Right kidney (tissue), 1 donor: ENCODE measurements at regions not wholly inside any gene's neighbourhood (a gene's known extent, or its start where the extent isn't known, plus 50 kb on each side); places are given as distances from the start of the nearest gene placed in this dataset.
"Not testable (repeated sequence)": the region's sequence is repeated elsewhere in the genome, so short reads cannot be mapped to it uniquely, and the experiment has no call there.

Source experiments
- DNase-seq: peaks from one replicate; pipeline ENCODE4 v3.0.0-alpha.2; 2016

DNA sequence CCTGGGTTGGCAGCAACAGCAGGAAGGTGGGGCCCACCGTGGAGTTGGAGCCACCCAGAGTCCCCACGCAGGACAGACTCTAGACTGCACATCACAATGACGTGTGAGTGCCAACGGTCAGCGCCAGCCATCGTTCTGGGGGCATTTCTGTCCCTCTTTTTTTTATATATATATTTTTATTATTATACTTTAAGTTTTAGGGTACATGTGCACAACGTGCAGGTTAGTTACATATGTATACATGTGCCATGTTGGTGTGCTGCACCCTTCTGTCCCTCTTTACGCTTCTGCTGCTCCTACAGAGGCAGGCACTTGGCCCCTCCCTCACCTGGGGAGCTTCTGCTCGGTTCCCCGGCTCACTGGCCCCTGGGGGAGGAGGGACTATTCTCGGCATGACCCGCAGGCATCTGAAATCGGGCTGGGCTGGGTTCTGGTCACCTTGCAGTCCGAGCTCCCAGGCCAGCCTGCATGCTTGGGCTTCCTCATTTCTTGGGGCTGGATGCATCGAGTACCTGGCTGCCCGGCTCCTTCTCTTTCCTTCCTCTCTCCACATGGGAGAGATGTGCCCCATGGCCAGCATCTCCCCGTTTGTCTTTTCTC, 787.4 kb downstream of the TBC1D22A start:
- no peak for DNase-seq

DNA sequence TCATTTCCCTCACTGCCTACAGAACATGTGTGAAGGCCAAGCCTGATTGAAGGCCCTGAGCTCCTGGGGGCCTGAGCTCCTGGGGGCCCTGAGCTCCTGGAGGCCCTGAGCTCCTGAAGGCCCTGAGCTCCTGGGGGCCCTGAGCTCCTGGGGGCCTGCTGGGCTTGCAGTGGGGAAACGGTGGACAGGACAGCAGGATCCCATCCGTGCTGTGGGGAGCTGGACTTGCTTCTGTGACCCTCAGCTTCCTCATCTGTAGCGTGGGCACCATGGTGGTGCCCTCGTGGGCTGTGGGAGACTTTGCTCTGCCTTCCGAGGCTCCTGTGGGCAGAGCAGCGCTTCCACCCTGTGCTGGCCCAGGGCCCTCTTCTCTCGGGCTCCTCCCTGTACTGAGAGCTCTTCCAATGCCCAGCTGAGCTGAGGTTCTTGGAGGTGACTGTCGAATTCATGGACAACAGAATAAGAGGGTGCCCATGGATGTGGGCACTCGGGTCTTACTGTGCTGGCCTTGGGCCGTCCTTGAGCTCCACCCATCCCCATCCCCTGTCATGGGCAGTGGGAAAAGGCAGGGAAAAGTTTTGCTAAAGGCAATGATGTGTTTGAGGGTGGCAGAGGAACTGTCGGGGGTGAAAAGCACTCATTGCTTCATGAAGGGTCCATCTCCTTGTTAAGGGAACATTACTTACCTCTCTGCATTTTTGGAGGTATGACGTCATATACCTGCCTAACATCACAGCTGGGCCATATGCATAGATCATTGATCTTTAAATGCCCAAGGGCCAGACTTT, 786.7 kb downstream of the TBC1D22A start:
- DNase-seq = no peak

DNA sequence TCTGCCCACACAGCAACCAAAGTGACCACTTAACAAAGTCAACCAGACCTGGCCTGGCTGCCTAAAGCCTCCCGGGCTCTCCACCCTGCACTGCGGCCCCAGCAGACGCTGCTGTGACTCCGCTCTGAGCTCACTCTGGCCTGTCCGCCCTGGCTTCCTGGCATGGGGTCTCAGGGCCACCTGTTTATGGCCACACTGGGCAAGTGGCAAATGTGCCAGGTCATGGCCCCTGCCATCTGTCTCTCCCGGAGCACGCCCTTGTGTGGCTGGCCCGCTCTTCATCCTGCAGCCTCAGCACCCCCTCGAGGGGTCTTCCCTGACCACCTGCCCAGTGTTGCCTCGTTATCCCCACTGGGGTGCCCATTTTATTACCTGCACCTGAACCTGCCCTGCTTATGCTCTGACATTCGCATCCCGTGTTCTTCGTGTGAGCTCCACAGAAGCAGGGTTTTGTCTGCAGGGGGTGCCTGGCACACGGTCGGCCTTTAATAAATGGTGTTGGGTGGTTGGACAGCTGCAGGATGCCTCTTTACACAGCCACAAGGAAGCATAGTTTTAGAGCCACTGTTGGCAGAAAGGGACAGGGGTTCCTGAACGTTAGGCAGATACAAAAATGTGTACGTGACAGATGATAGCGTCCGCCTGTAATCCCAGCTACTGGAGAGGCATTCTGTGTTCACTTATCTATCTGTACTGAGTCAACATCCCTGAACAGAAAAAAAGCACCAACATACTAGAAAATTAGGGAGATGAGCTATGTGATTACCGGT, 785.6 kb downstream of the TBC1D22A start:
- DNase-seq = no peak

- no peak for DNase-seq
These were observed 784.8 kb downstream of the TBC1D22A start for GRCh38 chr22:47547239-47547661.

- no peak for DNase-seq
These were observed 782.2 kb downstream of the TBC1D22A start for GRCh38 chr22:47544696-47545095.

- DNase-seq = no peak
These were observed 781.0 kb downstream of the TBC1D22A start for GRCh38 chr22:47543447-47543846.

DNA sequence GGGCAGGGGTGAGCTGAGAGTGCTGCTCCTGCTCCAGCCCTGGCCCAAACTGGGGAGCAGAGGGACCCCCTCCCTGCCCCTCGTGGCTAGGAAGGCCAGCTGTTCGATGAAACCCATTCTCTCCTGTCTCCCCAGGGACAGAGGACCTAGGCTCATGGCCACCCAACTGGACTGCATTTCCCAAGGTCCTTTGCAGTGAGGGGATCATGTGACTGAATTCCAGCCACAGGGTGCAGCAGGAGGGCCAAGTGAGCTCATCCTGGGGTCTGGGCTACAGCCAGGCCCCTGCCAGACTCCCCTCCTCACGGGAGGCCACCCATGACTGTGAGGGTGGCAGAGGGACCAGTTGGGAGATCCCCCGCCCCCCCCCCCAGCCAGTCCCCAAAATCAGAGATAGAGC, 777.6 kb downstream of the TBC1D22A start:
- no peak for DNase-seq

- DNase-seq = no peak
These were observed 776.9 kb downstream of the TBC1D22A start for GRCh38 chr22:47539374-47539773.

- no peak for DNase-seq
These were observed 773.2 kb downstream of the TBC1D22A start for GRCh38 chr22:47535681-47536080.

DNA sequence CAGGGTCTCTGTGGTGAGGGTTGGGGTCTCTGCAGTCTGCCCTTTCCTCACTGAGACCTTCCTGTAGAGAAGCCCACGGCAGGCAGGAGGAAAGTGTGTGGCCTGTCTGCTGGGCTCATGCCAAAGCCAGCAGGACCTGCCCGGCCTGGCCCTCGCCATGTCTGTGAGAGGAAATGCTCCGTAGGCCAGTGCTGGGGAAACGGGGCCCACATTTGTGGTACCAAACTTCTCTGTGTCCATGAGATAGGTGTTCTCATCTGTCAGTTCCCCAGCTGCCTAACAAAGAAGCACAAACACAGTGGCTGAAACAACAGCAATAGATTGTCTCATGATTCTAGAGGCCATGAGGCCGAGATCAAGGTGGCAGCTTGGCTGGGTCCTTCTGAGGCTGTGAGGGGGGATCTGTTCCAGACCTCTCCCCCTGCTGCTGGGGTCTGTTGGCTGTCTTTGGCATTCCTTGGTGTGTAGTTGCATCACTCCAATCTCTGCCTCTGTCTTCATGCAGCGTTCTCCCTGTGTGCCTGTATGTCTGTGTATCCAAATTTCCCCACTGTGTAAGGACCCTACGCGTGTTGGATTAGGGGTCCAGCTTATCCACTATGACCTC, 772.5 kb downstream of the TBC1D22A start:
- peak; percentile 32 for DNase-seq

DNA sequence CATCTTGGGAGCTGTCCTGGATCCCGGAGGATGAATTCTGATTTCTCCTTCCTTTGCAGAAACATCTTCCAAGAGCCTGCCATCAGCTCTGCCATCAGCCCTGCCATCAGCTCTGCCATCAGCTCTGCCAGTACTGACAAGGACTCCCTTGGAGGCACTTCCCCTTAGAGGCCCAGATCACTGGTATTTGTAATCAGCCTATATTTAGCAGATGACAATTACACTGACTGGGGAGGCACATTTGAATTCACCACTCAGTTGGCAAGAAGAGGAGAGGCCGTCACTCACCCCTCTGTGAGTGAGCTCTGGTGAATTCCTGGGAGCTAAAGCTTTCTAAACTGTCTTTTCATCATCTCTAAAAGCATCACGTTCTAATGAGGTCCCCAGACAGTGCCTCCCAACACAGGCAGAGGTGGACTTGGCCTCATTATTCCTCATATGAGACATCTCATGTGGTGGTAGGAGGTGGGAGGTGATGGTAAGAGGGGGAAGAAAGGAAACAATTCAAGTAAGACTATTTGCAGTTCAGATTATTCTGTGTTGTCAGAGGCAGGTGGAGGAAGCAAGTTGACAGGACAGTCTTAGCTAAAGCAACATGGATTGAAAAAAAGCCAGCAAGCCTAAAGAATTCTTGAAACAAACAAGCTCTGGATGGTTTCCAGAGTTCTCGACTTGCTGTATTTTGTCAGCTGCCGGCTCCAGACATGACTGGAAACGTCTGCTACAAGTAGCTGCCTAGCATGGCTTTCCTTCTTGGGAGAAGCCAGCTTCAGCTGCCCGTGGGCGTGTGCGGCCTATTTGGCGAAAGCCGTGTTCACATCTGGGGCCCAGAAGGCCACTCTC, 771.7 kb downstream of the TBC1D22A start:
- no peak for DNase-seq

DNA sequence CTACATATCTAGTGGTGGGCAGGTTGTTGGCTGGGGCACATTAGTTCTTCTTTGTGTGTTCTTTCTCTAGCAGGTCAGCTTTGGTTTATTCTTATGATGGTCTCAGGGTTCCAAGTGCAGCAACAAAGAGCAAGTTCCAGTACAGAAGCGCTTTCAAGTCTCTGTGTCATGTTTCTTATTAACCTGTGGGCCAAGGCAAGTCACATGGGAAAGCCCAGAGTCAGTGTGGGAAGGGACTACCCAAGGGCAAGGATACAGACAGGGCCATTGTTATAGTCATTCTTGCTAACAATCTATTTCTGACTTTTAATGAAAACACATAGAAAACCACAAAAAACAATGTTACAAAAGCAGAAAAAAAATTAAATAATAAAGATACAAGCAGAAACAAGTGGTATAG, 754.6 kb downstream of the TBC1D22A start:
- DNase-seq = no peak

DNA sequence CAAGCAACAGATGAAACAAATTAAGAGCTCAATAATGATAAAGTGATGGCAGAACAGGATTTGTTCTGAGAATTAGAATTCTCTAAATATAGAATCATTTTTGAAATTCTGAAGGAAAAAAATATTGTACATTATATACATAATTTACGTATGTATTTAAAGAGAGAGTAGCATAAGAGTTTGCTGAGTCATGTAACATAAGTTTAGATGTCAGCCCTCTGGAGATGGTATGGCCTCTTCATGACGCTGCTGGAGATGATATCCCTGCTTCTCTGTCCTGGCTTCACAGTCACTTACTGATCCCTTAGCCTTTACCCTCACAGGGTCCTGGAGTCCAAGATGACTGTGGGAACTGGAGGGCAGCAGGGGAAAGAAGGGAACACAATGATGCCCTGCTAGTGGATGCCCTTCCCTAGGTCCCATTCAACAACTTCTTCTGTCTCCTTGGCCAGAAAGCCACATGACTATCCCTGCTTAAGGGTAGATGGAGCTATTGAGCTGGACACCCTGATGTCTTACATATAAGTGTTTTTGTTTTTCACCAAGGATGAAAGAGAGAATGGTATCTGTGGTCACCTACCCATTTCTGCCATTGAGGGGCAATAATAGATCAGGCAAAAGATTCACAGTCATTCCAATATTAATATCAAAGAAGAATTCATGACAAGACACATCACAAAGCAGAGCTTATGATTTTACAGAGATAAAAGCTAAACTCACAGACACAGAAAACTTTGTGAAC, 753.1 kb downstream of the TBC1D22A start:
- no peak for DNase-seq

DNA sequence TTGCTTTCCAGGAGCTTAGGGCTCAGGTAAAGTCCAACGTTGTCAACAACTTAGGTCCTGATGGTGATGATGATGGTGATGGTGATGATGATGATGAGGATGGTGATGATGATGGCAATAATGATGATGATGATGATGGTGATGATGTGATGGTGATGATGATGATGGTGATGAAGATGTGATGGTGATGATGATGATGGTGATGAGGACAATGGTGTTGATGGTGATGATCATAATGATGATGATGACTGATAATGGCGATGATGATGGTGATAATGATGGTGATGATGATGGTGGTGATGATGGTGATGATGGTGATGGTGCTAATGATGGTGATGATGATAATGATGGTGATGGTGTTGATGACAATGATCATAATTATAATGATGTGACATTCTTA, 750.2 kb downstream of the TBC1D22A start:
- no peak for DNase-seq

DNA sequence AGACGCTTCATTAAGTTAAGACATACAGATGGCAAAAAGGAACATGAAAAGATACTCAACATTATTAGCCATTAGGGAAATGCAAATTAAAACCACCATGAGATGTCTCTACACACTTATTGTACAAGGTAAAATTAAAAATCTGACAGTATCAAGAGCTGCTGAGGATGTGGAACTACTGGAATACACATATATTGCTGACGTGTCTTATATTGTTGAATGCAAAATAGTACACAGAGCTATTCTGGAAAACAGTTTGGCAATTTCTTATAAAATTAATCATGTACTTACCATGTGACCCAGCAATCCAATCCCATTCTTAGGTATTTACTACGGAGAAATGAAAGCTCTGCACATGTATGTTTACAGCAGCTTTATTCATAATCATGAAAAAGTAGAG, 742.5 kb downstream of the TBC1D22A start:
- no peak for DNase-seq

DNA sequence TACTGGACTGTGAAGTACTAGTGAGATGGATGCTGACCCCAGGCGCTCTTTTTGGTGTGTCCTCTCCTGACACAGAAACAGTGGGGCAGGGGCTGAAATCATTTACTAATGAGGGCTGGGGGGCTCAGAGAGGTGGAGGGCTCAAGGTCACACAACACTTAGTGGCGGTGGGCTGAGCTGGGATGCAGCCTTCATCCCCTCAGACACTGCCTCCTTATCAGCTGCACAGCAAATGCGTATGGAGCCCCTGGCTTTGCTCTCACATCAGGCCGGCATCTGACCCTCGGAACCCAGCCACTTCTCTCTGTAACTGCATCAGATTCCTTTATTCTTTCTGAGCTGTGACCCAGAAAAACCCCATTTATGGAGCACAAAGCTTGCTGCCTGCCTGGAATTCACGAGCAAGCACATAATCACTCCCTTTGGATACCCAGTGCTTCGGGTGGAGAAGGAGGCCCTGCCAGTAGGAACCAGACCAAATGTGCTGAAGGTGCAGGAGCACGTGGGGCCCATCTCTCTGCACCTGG, 736.6 kb downstream of the TBC1D22A start:
- DNase-seq = no peak

DNA sequence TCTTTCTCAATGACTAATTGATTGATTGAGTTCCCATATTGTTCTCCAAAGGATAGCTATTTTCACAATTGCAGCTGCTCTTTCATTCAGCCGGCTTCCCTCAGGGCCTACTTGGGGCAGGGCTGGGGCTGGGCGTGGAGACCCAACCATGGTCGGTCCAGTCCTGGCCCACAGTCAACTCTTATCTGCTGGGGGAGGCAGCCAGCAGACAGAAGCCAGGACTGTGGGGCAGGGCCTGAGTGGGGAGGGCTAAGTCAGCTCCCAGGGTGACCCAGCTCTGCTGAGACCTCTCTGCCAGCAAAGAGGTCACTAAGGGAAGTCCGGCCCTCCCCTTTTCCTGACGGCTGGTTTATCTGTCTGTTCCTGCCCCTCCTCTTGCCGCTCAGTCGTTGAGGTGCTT, 735.2 kb downstream of the TBC1D22A start:
- DNase-seq = no peak

GRCh38 chr22:47495110-47495509, 732.7 kb downstream of the TBC1D22A start:
- DNase-seq = no peak

GRCh38 chr22:47488131-47488530, 725.7 kb downstream of the TBC1D22A start:
- DNase-seq = not testable (repeated sequence)

DNA sequence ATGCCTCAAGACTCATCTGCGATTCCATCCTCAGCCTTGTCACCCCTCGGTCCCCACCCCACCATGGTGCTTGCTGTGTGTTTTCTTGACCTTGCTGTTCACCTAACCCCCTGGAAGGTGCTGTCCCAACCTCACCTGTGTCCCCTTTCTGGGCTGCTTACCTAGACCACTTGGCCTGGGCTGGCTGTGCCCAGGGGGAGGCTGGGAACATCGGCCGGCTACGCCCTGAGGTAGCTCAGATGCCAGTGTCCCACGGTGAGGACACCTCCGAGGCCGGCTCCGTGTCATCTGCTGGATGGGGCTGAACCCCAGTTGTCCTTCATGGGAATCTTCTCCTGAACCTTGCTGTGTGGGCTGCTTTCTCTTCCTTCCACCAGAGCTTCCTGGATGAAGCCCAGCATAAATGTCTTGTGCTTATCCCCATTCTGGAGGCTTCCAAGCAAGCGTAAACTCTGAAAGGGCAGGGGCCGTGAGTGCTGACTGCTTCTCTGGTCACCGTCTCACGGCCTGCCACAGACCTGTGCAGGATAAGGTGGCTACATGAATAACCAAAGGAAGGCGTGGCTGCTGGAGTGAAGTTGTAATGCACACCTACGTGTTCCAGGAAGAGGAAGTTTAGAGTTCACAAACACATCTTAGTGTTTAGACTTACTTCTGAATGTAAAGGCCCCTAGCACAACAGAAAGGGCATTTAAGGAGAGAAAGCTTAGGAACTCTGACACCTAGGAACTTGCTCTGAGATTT, 724.3 kb downstream of the TBC1D22A start:
- no peak for DNase-seq
